ENCODE measurements at regions not wholly inside any gene's neighbourhood (a gene's known extent, or its start where the extent isn't known, plus 50 kb on each side); places are given as distances from the start of the nearest gene placed in this dataset.
"Not testable (repeated sequence)": the region's sequence is repeated elsewhere in the genome, so short reads cannot be mapped to it uniquely, and the experiment has no call there.

DNA sequence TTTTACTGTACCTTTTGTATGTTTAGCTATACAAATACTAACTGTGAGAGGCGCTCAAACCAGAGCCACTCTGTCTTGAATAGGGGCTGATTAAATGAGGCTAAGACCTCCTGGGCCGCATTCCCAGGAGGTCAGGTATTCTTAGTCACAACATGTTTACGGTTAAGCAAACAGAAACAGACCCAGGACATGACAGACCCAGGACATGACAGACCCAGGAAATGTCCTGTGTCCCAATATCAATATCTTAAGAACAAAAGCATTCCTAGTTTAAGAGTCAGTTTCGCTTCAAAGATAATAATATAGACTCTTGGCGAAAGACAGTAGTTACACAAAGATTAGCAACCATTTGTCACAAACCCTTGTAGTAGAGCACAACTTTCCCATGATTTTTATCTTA is 304.5 kb downstream of the CCSER2 start:
- Mint-ChIP-seq H3K27me3 (ENCODE audit: insufficient read depth, unreplicated experiment) (no peaks in the 10 kb centered on the region), H3K36me3 (ENCODE audit: insufficient read depth, unreplicated experiment) (no peaks in the 10 kb centered on the region), H3K27ac (ENCODE audit: unreplicated experiment) (no peak overlapping the region), H3K9me3 (ENCODE audit: unreplicated experiment) (no peaks in the 10 kb centered on the region), H3K4me3 (ENCODE audit: unreplicated experiment) (no peak overlapping the region), H3K4me1 (ENCODE audit: low read depth, unreplicated experiment) (no peaks in the 10 kb centered on the region)
- TF ChIP-seq, protein P1, sequence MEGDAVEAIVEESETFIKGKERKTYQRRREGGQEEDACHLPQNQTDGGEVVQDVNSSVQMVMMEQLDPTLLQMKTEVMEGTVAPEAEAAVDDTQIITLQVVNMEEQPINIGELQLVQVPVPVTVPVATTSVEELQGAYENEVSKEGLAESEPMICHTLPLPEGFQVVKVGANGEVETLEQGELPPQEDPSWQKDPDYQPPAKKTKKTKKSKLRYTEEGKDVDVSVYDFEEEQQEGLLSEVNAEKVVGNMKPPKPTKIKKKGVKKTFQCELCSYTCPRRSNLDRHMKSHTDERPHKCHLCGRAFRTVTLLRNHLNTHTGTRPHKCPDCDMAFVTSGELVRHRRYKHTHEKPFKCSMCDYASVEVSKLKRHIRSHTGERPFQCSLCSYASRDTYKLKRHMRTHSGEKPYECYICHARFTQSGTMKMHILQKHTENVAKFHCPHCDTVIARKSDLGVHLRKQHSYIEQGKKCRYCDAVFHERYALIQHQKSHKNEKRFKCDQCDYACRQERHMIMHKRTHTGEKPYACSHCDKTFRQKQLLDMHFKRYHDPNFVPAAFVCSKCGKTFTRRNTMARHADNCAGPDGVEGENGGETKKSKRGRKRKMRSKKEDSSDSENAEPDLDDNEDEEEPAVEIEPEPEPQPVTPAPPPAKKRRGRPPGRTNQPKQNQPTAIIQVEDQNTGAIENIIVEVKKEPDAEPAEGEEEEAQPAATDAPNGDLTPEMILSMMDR (IDR thresholded peaks at IDR 0.05; ENCODE audit: insufficient read depth in 1 of 2, low read depth in 1 of 2, low read length in 1 of 2, severe bottlenecking in 1 of 2, unreplicated experiment in 1 of 2), result no peak
- no TSS peak for BruUV-seq (replicated peaks)
- Histone ChIP-seq H3K27me3 (replicated peaks; ENCODE audit: control insufficient read depth, insufficient read depth, low read length) (no peaks in the 10 kb centered on the region), H3K9me3 (no peaks in the 10 kb centered on the region), H3K36me3 (ENCODE audit: control insufficient read depth, insufficient read depth, low read length) (no peaks in the 10 kb centered on the region), H3K4me3 (ENCODE audit: low read depth, low read length) (no peak overlapping the region), H3K4me1 (peaks cover 11% of the 10 kb centered on the region)
- CTCF ChIA-PET, result no interaction called here
- peak; percentile 53 to 61 for DNase-seq
- intact Hi-C loops (cut with micrococcal nuclease; ENCODE audit: unreplicated experiment), result no loop called here
- POLR2A ChIA-PET, result no interaction called here

DNA sequence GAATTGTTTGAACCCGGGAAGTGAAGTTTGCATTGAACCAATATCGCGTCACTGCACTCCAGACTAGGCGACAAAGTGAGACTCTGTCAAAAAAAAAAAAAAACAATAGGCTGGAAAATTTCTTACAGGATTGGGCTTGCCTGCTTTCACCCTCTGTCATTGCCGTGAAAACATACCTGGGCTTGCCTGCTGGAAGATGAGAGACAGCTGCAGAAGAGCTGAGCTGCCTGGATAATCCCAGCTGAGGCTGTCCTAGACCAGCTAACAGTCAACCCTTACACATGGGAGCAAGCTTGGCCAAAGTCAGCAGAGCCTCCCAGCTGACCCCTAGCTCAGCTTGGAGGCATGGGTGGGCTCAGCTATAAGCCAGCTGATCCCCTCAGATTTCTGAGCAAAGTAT is 306.2 kb downstream of the CCSER2 start:
- CTCF ChIA-PET, result interaction anchor here (0.7 kb wide), 1 partner anchor 12 kb away, joined by 3 read pairs; no protein-coding TSS in a partner anchor
- BruUV-seq (replicated peaks), result no TSS peak
- intact Hi-C loops (cut with micrococcal nuclease; ENCODE audit: unreplicated experiment), result no loop called here

GRCh38 chr10:84650628-84651027 is 322.2 kb downstream of the CCSER2 start:
- H3K4me1 ChIP-seq; H3K27me3 ChIP-seq (replicated peaks; ENCODE audit: control insufficient read depth, insufficient read depth, low read length); H3K27me3 Mint-ChIP-seq (ENCODE audit: insufficient read depth, unreplicated experiment); H3K27ac Mint-ChIP-seq (ENCODE audit: unreplicated experiment); H3K36me3 ChIP-seq (ENCODE audit: control insufficient read depth, insufficient read depth, low read length); H3K4me3 Mint-ChIP-seq (ENCODE audit: unreplicated experiment); H3K4me3 ChIP-seq (ENCODE audit: low read depth, low read length); H3K9me3 ChIP-seq; BruUV-seq (replicated peaks); intact Hi-C loops (cut with micrococcal nuclease; ENCODE audit: unreplicated experiment); H3K4me1 Mint-ChIP-seq (ENCODE audit: low read depth, unreplicated experiment); DNase-seq; H3K9me3 Mint-ChIP-seq (ENCODE audit: unreplicated experiment); H3K36me3 Mint-ChIP-seq (ENCODE audit: insufficient read depth, unreplicated experiment); CTCF ChIA-PET; POLR2A ChIA-PET: not testable (repeated sequence)

More for the DNA sequence above, 306.2 kb downstream of the CCSER2 start:
- POLR2A ChIA-PET, result no interaction called here
- H3K4me1 Mint-ChIP-seq (ENCODE audit: low read depth, unreplicated experiment), result peaks cover 9% of the 10 kb centered on the region
- TF ChIP-seq, protein P1 (IDR thresholded peaks at IDR 0.05; ENCODE audit: insufficient read depth in 1 of 2, low read depth in 1 of 2, low read length in 1 of 2, severe bottlenecking in 1 of 2, unreplicated experiment in 1 of 2), result no peak
- H3K9me3 Mint-ChIP-seq (ENCODE audit: unreplicated experiment), result peaks cover 9% of the 10 kb centered on the region
- no peaks in the 10 kb centered on the region for H3K27me3 Mint-ChIP-seq (ENCODE audit: insufficient read depth, unreplicated experiment)
- Histone ChIP-seq H3K36me3 (ENCODE audit: control insufficient read depth, insufficient read depth, low read length) (no peaks in the 10 kb centered on the region), H3K4me3 (ENCODE audit: low read depth, low read length) (no peak overlapping the region), H3K9me3 (no peaks in the 10 kb centered on the region), H3K27me3 (replicated peaks; ENCODE audit: control insufficient read depth, insufficient read depth, low read length) (no peaks in the 10 kb centered on the region), H3K4me1 (peaks cover 11% of the 10 kb centered on the region)
- no peak overlapping the region for H3K4me3 Mint-ChIP-seq (ENCODE audit: unreplicated experiment)
- H3K36me3 Mint-ChIP-seq (ENCODE audit: insufficient read depth, unreplicated experiment), result no peaks in the 10 kb centered on the region
- H3K27ac Mint-ChIP-seq (ENCODE audit: unreplicated experiment), result no peak overlapping the region
- DNase-seq, result no peak

GRCh38 chr10:84654671-84655070 is 326.3 kb downstream of the CCSER2 start:
- no peaks in the 10 kb centered on the region for H3K27me3 Mint-ChIP-seq (ENCODE audit: insufficient read depth, unreplicated experiment)
- CTCF ChIA-PET, result no interaction called here
- no peak overlapping the region for H3K4me3 Mint-ChIP-seq (ENCODE audit: unreplicated experiment)
- no TSS peak for BruUV-seq (replicated peaks)
- no peak overlapping the region for H3K4me3 ChIP-seq (ENCODE audit: low read depth, low read length)
- H3K27ac Mint-ChIP-seq (ENCODE audit: unreplicated experiment), result no peak overlapping the region
- no peaks in the 10 kb centered on the region for H3K36me3 ChIP-seq (ENCODE audit: control insufficient read depth, insufficient read depth, low read length)
- DNase-seq, result no peak
- TF ChIP-seq, protein P1 (IDR thresholded peaks at IDR 0.05; ENCODE audit: insufficient read depth in 1 of 2, low read depth in 1 of 2, low read length in 1 of 2, severe bottlenecking in 1 of 2, unreplicated experiment in 1 of 2), result no peak
- no peaks in the 10 kb centered on the region for H3K9me3 Mint-ChIP-seq (ENCODE audit: unreplicated experiment)
- POLR2A ChIA-PET, result no interaction called here
- intact Hi-C loops (cut with micrococcal nuclease; ENCODE audit: unreplicated experiment), result no loop called here
- H3K36me3 Mint-ChIP-seq (ENCODE audit: insufficient read depth, unreplicated experiment), result no peaks in the 10 kb centered on the region
- no peaks in the 10 kb centered on the region for H3K4me1 ChIP-seq
- H3K4me1 Mint-ChIP-seq (ENCODE audit: low read depth, unreplicated experiment), result no peaks in the 10 kb centered on the region
- no peaks in the 10 kb centered on the region for H3K27me3 ChIP-seq (replicated peaks; ENCODE audit: control insufficient read depth, insufficient read depth, low read length)
- H3K9me3 ChIP-seq, result no peaks in the 10 kb centered on the region

Data from Caco-2 (cell line).